SW480 (cell line): ENCODE measurements at regions not wholly inside any gene's neighbourhood (a gene's known extent, or its start where the extent isn't known, plus 50 kb on each side); places are given as distances from the start of the nearest gene placed in this dataset.

Experiments used
- DNase-seq: peaks from one replicate; pipeline ENCODE4 v3.0.0-alpha.2; 2016; ENCODE audit warnings: low spot score

GRCh38 chr1:96363826-96364225, 357.8 kb upstream of the PTBP2 start:
- DNase-seq = no peak

- DNase-seq = no peak
Measured at GRCh38 chr1:96364576-96364975, 357.0 kb upstream of the PTBP2 start.

- DNase-seq = no peak
Measured at GRCh38 chr1:96365076-96365475, 356.5 kb upstream of the PTBP2 start.

GRCh38 chr1:96365596-96366390, 355.8 kb upstream of the PTBP2 start:
- no peak for DNase-seq

GRCh38 chr1:96366516-96366915, 355.1 kb upstream of the PTBP2 start:
- DNase-seq = no peak

- DNase-seq = no peak
Measured at GRCh38 chr1:96367791-96368190, 353.8 kb upstream of the PTBP2 start.

GRCh38 chr1:96370757-96371156, 350.8 kb upstream of the PTBP2 start:
- no peak for DNase-seq

- no peak for DNase-seq
Measured at GRCh38 chr1:96372881-96373280, 348.7 kb upstream of the PTBP2 start.

- DNase-seq = no peak
Measured at GRCh38 chr1:96374076-96374762, 347.4 kb upstream of the PTBP2 start.

GRCh38 chr1:96376846-96377245, 344.7 kb upstream of the PTBP2 start:
- no peak for DNase-seq

- DNase-seq = no peak
Measured at GRCh38 chr1:96384611-96385010, 337.0 kb upstream of the PTBP2 start.

- no peak for DNase-seq
Measured at GRCh38 chr1:96387785-96388184, 333.8 kb upstream of the PTBP2 start.

GRCh38 chr1:96388421-96389310, 332.9 kb upstream of the PTBP2 start:
- no peak for DNase-seq

GRCh38 chr1:96400089-96400488, 321.5 kb upstream of the PTBP2 start:
- DNase-seq = no peak

- DNase-seq = peak; percentile 21
Measured at GRCh38 chr1:96409087-96409486, 312.5 kb upstream of the PTBP2 start.

- no peak for DNase-seq
Measured at GRCh38 chr1:96409689-96410088, 311.9 kb upstream of the PTBP2 start.

- no peak for DNase-seq
Measured at GRCh38 chr1:96411006-96411405, 310.6 kb upstream of the PTBP2 start.

- DNase-seq = no peak
Measured at GRCh38 chr1:96414598-96414997, 307.0 kb upstream of the PTBP2 start.

- peak; percentile 10 for DNase-seq
Measured at GRCh38 chr1:96416111-96416595, 305.4 kb upstream of the PTBP2 start.

GRCh38 chr1:96416701-96417444, 304.7 kb upstream of the PTBP2 start:
- no peak for DNase-seq

GRCh38 chr1:96418969-96419368, 302.6 kb upstream of the PTBP2 start:
- DNase-seq = no peak

GRCh38 chr1:96424877-96425276, 296.7 kb upstream of the PTBP2 start:
- DNase-seq = no peak
